HCT116 (cell line): ENCODE measurements at regions not wholly inside any gene's neighbourhood (a gene's known extent, or its start where the extent isn't known, plus 50 kb on each side); places are given as distances from the start of the nearest gene placed in this dataset.

Experiments used
- ATAC-seq: fragments of 200-7000 bp; cut with Tn5 transposase; 2 replicates; pipeline ENCODE4 v1.9.1; 2020; ENCODE audit warnings: mild to moderate bottlenecking, moderate library complexity
- BruUV-seq: library from RNA; stranded (reverse); fragments of 400-500 nt; replicated peaks from 2 replicates; lab custom pipeline; 2021; lab: Mats Ljungman, UMichigan
- CTCF ChIA-PET: fragments of 300-600 bp; sonication (Branson Sonifier 250); formaldehyde crosslinking; loops from one replicate; lab custom pipeline; 2021; ENCODE audit warnings: antibody characterized with exemption; lab: Charles Lee
- POLR2A ChIA-PET: fragments of 300-600, 350-600 bp; sonication (Branson Sonifier 250); formaldehyde crosslinking; loops from one replicate; lab custom pipeline; 2021; ENCODE audit warnings: antibody characterized with exemption; lab: Charles Lee
- RAD21 ChIA-PET, 2 experiments: fragments of 300-600 bp; sonication (Branson Sonifier 250); formaldehyde crosslinking; loops; one replicate each; lab custom pipeline; 2023; ENCODE audit warnings: low total read pairs in 2 of 2; ENCODE audit not compliant: uncharacterized antibody in 2 of 2, unreplicated experiment in 2 of 2, low non-redundant PET in 1 of 2; lab: Charles Lee
- DNase-seq: peaks from one replicate; pipeline ENCODE4 v3.0.0-alpha.2; 2010; ENCODE audit warnings: low read depth, low spot score
- H2AFZ ChIP-seq: fragments of 200-600 bp; shearing (Covaris generic), sonication (generic); 2 replicates; pipeline ENCODE4 v1.6.1; 2017; ENCODE audit warnings: low read depth, mixed run types, mixed read lengths, antibody characterized with exemption, low read length; ENCODE audit not compliant: poor library complexity, severe bottlenecking
- H3K27ac ChIP-seq: 2 replicates; pipeline ENCODE4 v1.5.1; 2012; ENCODE audit warnings: low read depth, low read length
- H3K27me3 ChIP-seq: fragments of 200-600 bp; sonication (generic); 2 replicates; pipeline ENCODE4 v1.6.1; 2016; ENCODE audit warnings: mixed run types, low read length, mixed read lengths; ENCODE audit not compliant: insufficient read depth
- H3K36me3 ChIP-seq, 2 experiments: fragments of 200-500 bp in 1 of 2; fragments of 200-600 bp in 1 of 2; sonication (Bioruptor generic) in 1 of 2; sonication (generic) in 1 of 2; 2 replicates each; pipeline versions ENCODE4 v1.5.1 to v1.6.1; 2014 to 2016; ENCODE audit warnings: low read length in 2 of 2, inconsistent platforms in 1 of 2, mixed read lengths in 1 of 2, mixed run types in 1 of 2; ENCODE audit not compliant: insufficient read depth in 2 of 2, control insufficient read depth in 1 of 2
- H3K4me1 ChIP-seq, 2 experiments: fragments of 200-600 bp in 1 of 2; sonication (generic) in 1 of 2; 2 replicates each; pipeline versions ENCODE4 v1.5.1 to v1.6.1; 2012 to 2017; ENCODE audit warnings: low read length in 2 of 2, inconsistent platforms in 1 of 2, mild to moderate bottlenecking in 1 of 2, mixed read lengths in 1 of 2, mixed run types in 1 of 2, moderate library complexity in 1 of 2; ENCODE audit not compliant: insufficient read depth in 2 of 2, control insufficient read depth in 1 of 2
- H3K4me2 ChIP-seq: fragments of 200-600 bp; sonication (generic); 2 replicates; pipeline ENCODE4 v1.6.1; 2017; ENCODE audit warnings: mixed run types, low read length, mixed read lengths
- H3K4me3 ChIP-seq, 2 experiments: fragments of 200-600 bp in 1 of 2; sonication (generic) in 1 of 2; replicated peaks in 1 of 2; 2 replicates each; pipeline ENCODE4 v1.5.1; 2011 to 2016; ENCODE audit warnings: low read length in 2 of 2, control low read depth in 1 of 2, low read depth in 1 of 2, mild to moderate bottlenecking in 1 of 2, mixed read lengths in 1 of 2, mixed run types in 1 of 2
- H3K79me2 ChIP-seq: fragments of 200-600 bp; sonication (generic); 2 replicates; pipeline ENCODE4 v1.6.1; 2017; ENCODE audit warnings: mild to moderate bottlenecking, mixed run types, low read length, moderate library complexity, mixed read lengths; ENCODE audit not compliant: insufficient read depth
- H3K9ac ChIP-seq: fragments of 200-600 bp; sonication (generic); 2 replicates; pipeline ENCODE4 v1.6.1; 2016; ENCODE audit warnings: low read length, mixed read lengths
- H3K9me2 ChIP-seq: fragments of 200-600 bp; sonication (generic), shearing (Covaris generic); 2 replicates; pipeline ENCODE4 v1.6.1; 2017; ENCODE audit warnings: mixed run types, mild to moderate bottlenecking, moderate library complexity; ENCODE audit not compliant: insufficient read depth
- H3K9me3 ChIP-seq, 2 experiments: fragments of 200-500 bp in 1 of 2; fragments of 200-600 bp in 1 of 2; sonication (Bioruptor generic) in 1 of 2; sonication (generic) in 1 of 2; 2 replicates each; pipeline ENCODE4 v1.6.1; 2014 to 2017; ENCODE audit warnings: low read length in 2 of 2, mixed read lengths in 2 of 2, inconsistent platforms in 1 of 2, low read depth in 1 of 2, mild to moderate bottlenecking in 1 of 2, mixed run types in 1 of 2, moderate library complexity in 1 of 2; ENCODE audit not compliant: control insufficient read depth in 1 of 2, insufficient read depth in 1 of 2
- H4K20me1 ChIP-seq: fragments of 200-600 bp; sonication (generic), shearing (Covaris generic); 2 replicates; pipeline ENCODE4 v1.6.1; 2017; ENCODE audit warnings: mixed run types, mild to moderate bottlenecking, moderate library complexity; ENCODE audit not compliant: insufficient read depth
- FOSL1 ChIP-seq: IDR thresholded peaks from 2 replicates; pipeline ENCODE4 v1.6.1; 2012; ENCODE audit warnings: low read depth
- POLR2A ChIP-seq: IDR thresholded peaks from 2 replicates; pipeline ENCODE4 v1.7.0; 2011; ENCODE audit warnings: borderline replicate concordance; ENCODE audit not compliant: insufficient read depth, insufficient read length; ENCODE audit errors: extremely low read depth
- TCF7L2 ChIP-seq: IDR thresholded peaks from 2 replicates; pipeline ENCODE4 v1.7.0; 2011; ENCODE audit warnings: borderline replicate concordance, inconsistent platforms; ENCODE audit not compliant: insufficient read depth, insufficient read length; ENCODE audit errors: extremely low read depth
- intact Hi-C: fragments of 100-400 bp; cut with micrococcal nuclease; formaldehyde crosslinking; loops from 2 replicates; pipeline ENCODE4 v1.10.0; 2022
- TF ChIP-seq, protein P1 (sequence below): IDR thresholded peaks from 2 replicates; pipeline ENCODE4 v1.6.1; 2012

DNA sequence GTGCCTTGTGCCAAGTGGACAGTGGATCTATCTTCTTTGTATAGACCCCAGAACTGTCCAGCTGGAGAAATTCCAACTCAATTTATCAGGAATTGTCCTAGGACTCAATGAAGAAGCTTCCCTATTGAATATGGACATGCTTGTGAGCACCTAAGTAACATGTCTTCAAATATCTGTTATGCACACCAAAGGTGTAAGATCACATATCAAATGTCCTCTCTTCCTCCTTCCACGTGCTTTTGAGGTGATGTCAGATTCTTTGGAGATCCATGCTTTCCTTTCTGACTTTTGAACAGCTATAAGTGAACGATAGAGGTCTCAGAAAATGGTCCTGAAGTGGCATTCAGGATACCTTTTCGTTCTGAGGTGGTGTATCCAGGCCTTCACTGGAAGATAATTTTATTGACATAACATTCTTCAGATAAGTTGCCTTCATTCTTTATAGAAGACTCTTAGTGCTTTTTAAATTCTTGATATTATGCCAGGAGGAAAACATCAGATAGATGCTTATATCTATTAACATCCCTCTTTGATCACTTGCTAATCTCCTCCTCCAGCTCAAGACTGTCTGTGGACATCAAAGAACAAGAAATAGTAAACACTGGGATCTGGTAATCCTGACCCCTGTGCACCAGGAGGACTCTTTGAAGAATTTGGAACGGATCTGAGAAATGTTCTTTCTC is 246.4 kb downstream of the SMARCA2 start:
- DNase-seq (peak; percentile 24), ATAC-seq (peak; percentile 20)
- no peaks in the 10 kb centered on the region for H3K9me3 ChIP-seq
- H3K4me2 ChIP-seq = peak overlapping the region; percentile 61
- no TSS peak for BruUV-seq
- POLR2A ChIA-PET = no interaction called here
- H4K20me1 ChIP-seq = no peaks in the 10 kb centered on the region
- peak overlapping the region; percentile 18 for H2AFZ ChIP-seq
- 0 out of 2 replicates have a peak, but pooled peaks cover 3% of the 10 kb centered on the region for H3K27me3 ChIP-seq
- no peak overlapping the region for H3K9ac ChIP-seq
- intact Hi-C loops = no loop called here
- RAD21 ChIA-PET = no interaction called here
- TF ChIP-seq, protein P1, sequence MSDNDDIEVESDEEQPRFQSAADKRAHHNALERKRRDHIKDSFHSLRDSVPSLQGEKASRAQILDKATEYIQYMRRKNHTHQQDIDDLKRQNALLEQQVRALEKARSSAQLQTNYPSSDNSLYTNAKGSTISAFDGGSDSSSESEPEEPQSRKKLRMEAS = peak; percentile 59
- TF ChIP-seq FOSL1 = no peak
- peak; percentile 49 for TF ChIP-seq TCF7L2
- peak overlapping the region; percentile 68; the same call in 1 of the 2 replicates for H3K27ac ChIP-seq
- H3K9me2 ChIP-seq = no peaks in the 10 kb centered on the region
- CTCF ChIA-PET = no interaction called here
- 0 out of 4 replicates have a peak overlapping the region, but pooled peaks of 1 of the 2 experiments have one; percentile 0 for H3K4me3 ChIP-seq
- H3K79me2 ChIP-seq = no peaks in the 10 kb centered on the region
- H3K4me1 ChIP-seq = peaks cover 24 to 27% of the 10 kb centered on the region in 2 experiments
- no peaks in the 10 kb centered on the region for H3K36me3 ChIP-seq

DNA sequence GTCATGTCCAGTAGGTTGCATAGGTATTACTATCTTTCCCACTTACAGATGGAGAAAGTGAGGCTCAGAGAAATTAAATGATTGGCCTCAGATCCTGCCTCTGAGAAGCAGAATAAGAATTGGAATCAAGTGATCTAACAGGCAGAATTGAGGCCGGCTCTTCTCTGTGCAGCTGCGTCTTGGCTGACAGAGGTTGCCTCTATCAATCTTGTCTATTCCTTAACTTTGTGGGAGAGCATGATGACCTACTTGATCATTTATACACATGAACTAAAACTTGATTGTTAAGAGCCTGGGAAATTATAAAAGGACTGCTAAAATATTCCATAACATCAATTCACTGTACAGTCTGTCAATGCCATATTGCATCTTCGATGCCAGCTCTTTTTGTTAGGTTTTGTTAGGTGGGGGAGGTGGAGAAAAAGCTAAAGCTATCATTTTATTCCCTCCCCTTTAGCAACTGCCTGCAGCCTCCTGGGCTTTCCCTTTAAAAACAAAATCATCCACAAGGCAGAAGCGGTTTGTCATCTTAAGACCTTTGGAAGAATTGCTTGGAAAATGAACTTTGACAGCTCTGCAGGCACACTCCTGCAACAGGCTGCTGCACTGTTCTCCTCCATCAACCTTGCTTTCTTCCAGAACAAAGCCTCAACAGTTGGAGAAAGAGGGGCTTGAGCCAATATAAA is 247.4 kb downstream of the SMARCA2 start:
- no peak overlapping the region for H3K4me2 ChIP-seq
- H3K4me3 ChIP-seq = no peak overlapping the region
- peaks cover 24 to 27% of the 10 kb centered on the region in 2 experiments for H3K4me1 ChIP-seq
- H4K20me1 ChIP-seq = no peaks in the 10 kb centered on the region
- ChIA-PET CTCF (no interaction called here), POLR2A (no interaction called here), RAD21 (no interaction called here)
- no peak overlapping the region for H3K9ac ChIP-seq
- H3K27me3 ChIP-seq = 0 out of 2 replicates have a peak, but pooled peaks cover 3% of the 10 kb centered on the region
- TF ChIP-seq POLR2A = no peak
- no peaks in the 10 kb centered on the region for H3K9me3 ChIP-seq
- no peak overlapping the region for H3K27ac ChIP-seq
- DNase-seq (no peak), ATAC-seq (no peak)
- H3K9me2 ChIP-seq = no peaks in the 10 kb centered on the region
- H2AFZ ChIP-seq = no peak overlapping the region
- intact Hi-C loops = no loop called here
- no TSS peak for BruUV-seq
- H3K36me3 ChIP-seq = no peaks in the 10 kb centered on the region
- no peaks in the 10 kb centered on the region for H3K79me2 ChIP-seq
